ENCODE measurements at regions not wholly inside any gene's neighbourhood (a gene's known extent, or its start where the extent isn't known, plus 50 kb on each side); places are given as distances from the start of the nearest gene placed in this dataset.

GRCh38 chr1:36540056-36540455 is 57.3 kb upstream of the CSF3R start:
- no peak for TF ChIP-seq POLR2A (IDR thresholded peaks at IDR 0.05; ENCODE audit: low read length)
- no peak for TF ChIP-seq GATA1 (IDR thresholded peaks at IDR 0.05; ENCODE audit: low read depth, low read length)

All from erythroblast (primary cell).